Sigmoid colon (tissue), 6 donors: ENCODE measurements at regions not wholly inside any gene's neighbourhood (a gene's known extent, or its start where the extent isn't known, plus 50 kb on each side); places are given as distances from the start of the nearest gene placed in this dataset.

Experiments used
- DNase-seq: peaks from one replicate; pipeline ENCODE4 v3.0.0-alpha.2; 2019
- H3K27ac ChIP-seq, 4 donors: fragments of 200-600 bp; sonication (generic); one replicate each; pipeline ENCODE4 v1.5.1; 2016 to 2019; ENCODE audit warnings: mild to moderate bottlenecking in 1 of 4
- H3K27me3 ChIP-seq, 3 donors: fragments of 200-600 bp; sonication (generic); one replicate each; pipeline ENCODE4 v1.5.1; 2019; ENCODE audit warnings: mild to moderate bottlenecking in 1 of 3
- H3K36me3 ChIP-seq, 4 donors: fragments of 200-600 bp; sonication (generic); one replicate each; pipeline ENCODE4 v1.5.1; 2016 to 2019
- H3K4me1 ChIP-seq, 4 donors: fragments of 200-600 bp; sonication (generic); one replicate each; pipeline ENCODE4 v1.5.1; 2017 to 2019
- H3K4me3 ChIP-seq, 4 donors: fragments of 200-600 bp; sonication (generic); one replicate each; pipeline ENCODE4 v1.5.1; 2017 to 2019; ENCODE audit warnings: mild to moderate bottlenecking in 2 of 4, moderate library complexity in 1 of 4
- H3K9me3 ChIP-seq, 4 donors: fragments of 200-600 bp in 3 of 4; sonication (generic) in 3 of 4; one replicate each; pipeline versions ENCODE4 v1.5.1 to v1.6.1; 2013 to 2019
- CTCF ChIP-seq, 4 experiments: fragments of 450-650 bp in 3 of 4; fragments of 200-600 bp in 1 of 4; IDR thresholded peaks; one replicate each; pipeline ENCODE4 v1.5.1; 2016 to 2019; ENCODE audit warnings: antibody characterized with exemption in 4 of 4, mild to moderate bottlenecking in 3 of 4, moderate library complexity in 2 of 4
- EP300 ChIP-seq, 4 donors: sonication (generic); formaldehyde crosslinking; IDR thresholded peaks; one replicate each; pipeline ENCODE4 v1.6.1; 2017; ENCODE audit warnings: antibody characterized with exemption in 4 of 4
- POLR2A ChIP-seq, 2 donors: fragments of 450-650 bp; IDR thresholded peaks; one replicate each; pipeline ENCODE4 v1.6.1; 2016; ENCODE audit warnings: antibody characterized with exemption in 2 of 2, mild to moderate bottlenecking in 2 of 2, moderate library complexity in 2 of 2
- POLR2AphosphoS5 ChIP-seq, 4 donors: sonication (generic); formaldehyde crosslinking; IDR thresholded peaks; one replicate each; pipeline ENCODE4 v1.6.1; 2017; ENCODE audit warnings: antibody characterized with exemption in 4 of 4
- whole genome bisulfite sequencing, 2 donors: extraction: QIAGEN DNeasy Blood & Tissue Kit; methylation state at CpG; one replicate each; pipeline ENCODE4 v1.1.7; 2013; 5-methylcytosine and 5-hydroxymethylcytosine counted together
- intact Hi-C: fragments of 100-400 bp; cut with DNase I; formaldehyde crosslinking; loops from one replicate; pipeline ENCODE4 v1.15.1; 2023
- donor health status: healthy with polysubstance abuse.
- donor health status: healthy.

GRCh38 chr4:181475781-181476507 is 767.3 kb upstream of the TENM3 start:
- Histone ChIP-seq H3K36me3 (no peaks in the 10 kb centered on the region), H3K4me1 (no peaks in the 10 kb centered on the region), H3K9me3 (no peaks in the 10 kb centered on the region), H3K27ac (no peak overlapping the region), H3K4me3 (no peak overlapping the region), H3K27me3 (no peaks in the 10 kb centered on the region)
- intact Hi-C loops, result no loop called here
- DNase-seq, result no peak
- TF ChIP-seq POLR2AphosphoS5 (IDR thresholded peaks at IDR 0.05) (no peak), POLR2A (IDR thresholded peaks at IDR 0.05) (no peak), EP300 (IDR thresholded peaks at IDR 0.05) (no peak), CTCF (IDR thresholded peaks at IDR 0.05) (no peak)
- 33 to 41% methylated on average over 14 of the region's 14 CpGs for WGBS, 2 donors

- no peak overlapping the region for H3K4me3 ChIP-seq
- no peaks in the 10 kb centered on the region for H3K9me3 ChIP-seq
- H3K27ac ChIP-seq, result no peak overlapping the region
- no peaks in the 10 kb centered on the region for H3K27me3 ChIP-seq
- 19 to 51% methylated on average over 2 of the region's 2 CpGs for WGBS, 2 donors
- H3K4me1 ChIP-seq, result no peaks in the 10 kb centered on the region
- TF ChIP-seq CTCF (IDR thresholded peaks at IDR 0.05), result no peak
- TF ChIP-seq POLR2AphosphoS5 (IDR thresholded peaks at IDR 0.05), result no peak
- TF ChIP-seq POLR2A (IDR thresholded peaks at IDR 0.05), result no peak
- no peak for TF ChIP-seq EP300 (IDR thresholded peaks at IDR 0.05)
- H3K36me3 ChIP-seq, result no peaks in the 10 kb centered on the region
- DNase-seq, result no peak
- intact Hi-C loops, result no loop called here
These were observed 766.7 kb upstream of the TENM3 start for GRCh38 chr4:181476508-181476890.

GRCh38 chr4:181477591-181477990 is 765.6 kb upstream of the TENM3 start:
- intact Hi-C loops, result no loop called here
- no peaks in the 10 kb centered on the region for H3K27me3 ChIP-seq
- WGBS, 2 donors, result 61 to 73% methylated on average over 4 of the region's 4 CpGs
- H3K4me1 ChIP-seq, result no peaks in the 10 kb centered on the region
- TF ChIP-seq POLR2A (IDR thresholded peaks at IDR 0.05), result no peak
- H3K9me3 ChIP-seq, result no peaks in the 10 kb centered on the region
- no peaks in the 10 kb centered on the region for H3K36me3 ChIP-seq
- no peak for DNase-seq
- no peak overlapping the region for H3K4me3 ChIP-seq
- H3K27ac ChIP-seq, result no peak overlapping the region

GRCh38 chr4:181478656-181479055 is 764.5 kb upstream of the TENM3 start:
- no peak for TF ChIP-seq POLR2A (IDR thresholded peaks at IDR 0.05)
- no peak for TF ChIP-seq POLR2AphosphoS5 (IDR thresholded peaks at IDR 0.05)
- no peak for TF ChIP-seq CTCF (IDR thresholded peaks at IDR 0.05)
- no peak for TF ChIP-seq EP300 (IDR thresholded peaks at IDR 0.05)
- H3K4me1 ChIP-seq, result no peaks in the 10 kb centered on the region
- H3K27ac ChIP-seq, result no peak overlapping the region
- H3K36me3 ChIP-seq, result no peaks in the 10 kb centered on the region
- no peaks in the 10 kb centered on the region for H3K9me3 ChIP-seq
- H3K27me3 ChIP-seq, result no peaks in the 10 kb centered on the region
- 58 to 61% methylated on average over 3 of the region's 3 CpGs for WGBS, 2 donors
- no peak for DNase-seq
- intact Hi-C loops, result no loop called here
- no peak overlapping the region for H3K4me3 ChIP-seq

- Histone ChIP-seq H3K27ac (no peak overlapping the region), H3K9me3 (no peaks in the 10 kb centered on the region), H3K4me1 (no peaks in the 10 kb centered on the region), H3K36me3 (no peaks in the 10 kb centered on the region), H3K27me3 (no peaks in the 10 kb centered on the region), H3K4me3 (no peak overlapping the region)
- intact Hi-C loops, result no loop called here
- TF ChIP-seq CTCF (IDR thresholded peaks at IDR 0.05) (no peak), POLR2AphosphoS5 (IDR thresholded peaks at IDR 0.05) (no peak), POLR2A (IDR thresholded peaks at IDR 0.05) (no peak), EP300 (IDR thresholded peaks at IDR 0.05) (no peak)
- no peak for DNase-seq
- 70 to 73% methylated on average over 2 of the region's 2 CpGs for WGBS, 2 donors
These were observed 764.1 kb upstream of the TENM3 start for GRCh38 chr4:181479141-181479540.
